Adrenal gland (tissue), 9 donors: ENCODE measurements at regions not wholly inside any gene's neighbourhood (a gene's known extent, or its start where the extent isn't known, plus 50 kb on each side); places are given as distances from the start of the nearest gene placed in this dataset.
A peak's percentile ranks its signal among the peaks of the same experiment; 100 is the strongest.

Experiments
- DNase-seq, 7 donors: peaks; one replicate each; pipeline ENCODE4 v3.0.0-alpha.2; 2019 to 2020
- H3K27ac ChIP-seq, 5 donors: fragments of 200-600 bp; sonication (generic) in 4 of 5; 1 replicate in 3 of 5; 2 replicates in 2 of 5; pipeline versions ENCODE4 v1.5.1 to v1.8.0; 2016 to 2020; ENCODE audit warnings: mild to moderate bottlenecking in 1 of 5
- H3K27me3 ChIP-seq: fragments of 200-600 bp; 2 replicates; pipeline ENCODE4 v1.8.0; 2021
- H3K36me3 ChIP-seq, 2 donors: fragments of 200-600 bp; replicated peaks in 1 of 2; 1 replicate in 1 of 2; 2 replicates in 1 of 2; pipeline versions ENCODE4 v1.5.1 to v1.8.0; 2018 to 2022
- H3K4me1 ChIP-seq, 2 donors: fragments of 200-600 bp; replicated peaks in 1 of 2; 1 replicate in 1 of 2; 2 replicates in 1 of 2; pipeline versions ENCODE4 v1.5.1 to v1.8.0; 2018 to 2021
- H3K4me3 ChIP-seq, 4 donors: fragments of 200-600 bp; sonication (generic) in 3 of 4; one replicate each; pipeline ENCODE4 v1.5.1; 2016 to 2018
- H3K9me3 ChIP-seq, 3 donors: fragments of 200-600 bp; sonication (generic) in 1 of 3; replicated peaks in 1 of 3; 1 replicate in 2 of 3; 2 replicates in 1 of 3; pipeline versions ENCODE4 v1.5.1 to v1.8.0; 2016 to 2021
- CTCF ChIP-seq, 6 experiments: fragments of 450-650 bp in 4 of 6; fragments of 200-600 bp in 2 of 6; sonication (generic) in 1 of 6; IDR thresholded peaks; 1 replicate in 5 of 6; 2 replicates in 1 of 6; pipeline versions ENCODE4 v1.5.1 to v1.8.0; 2016 to 2021; ENCODE audit warnings: antibody characterized with exemption in 6 of 6, mild to moderate bottlenecking in 2 of 6, moderate library complexity in 1 of 6
- POLR2A ChIP-seq, 2 donors: fragments of 450-650 bp; IDR thresholded peaks; one replicate each; pipeline ENCODE4 v1.6.1; 2017; ENCODE audit warnings: antibody characterized with exemption in 2 of 2, mild to moderate bottlenecking in 2 of 2, moderate library complexity in 1 of 2
- WGBS, 4 donors: extraction: QIAGEN DNeasy Blood & Tissue Kit in 2 of 4; methylation state at CpG; one replicate each; pipeline versions ENCODE4 v1.1.5 to v1.1.7; 2013 to 2017; 5-methylcytosine and 5-hydroxymethylcytosine counted together
- intact Hi-C, 2 donors: fragments of 100-400 bp; cut with DNase I; formaldehyde crosslinking; loops; one replicate each; pipeline versions ENCODE4 v1.14.1 to v1.15.0; 2022 to 2023
- donor health status: healthy with polysubstance abuse.
- donor health status: Bipolar disorder and iron deficiency.
- donor health status: DM: yes; HTN: yes; CAD: no.
- donor health status: DM: no; HTN: no; CAD: no.
- donor health status: DM: no; HTN: no; CAD: no.

- Histone ChIP-seq H3K9me3 (no peaks in the 10 kb centered on the region), H3K4me1 (no peaks in the 10 kb centered on the region), H3K27me3 (no peaks in the 10 kb centered on the region), H3K4me3 (no peak overlapping the region), H3K36me3 (no peaks in the 10 kb centered on the region), H3K27ac (no peak overlapping the region)
- DNase-seq = no peak
- intact Hi-C loops = no loop called here
- TF ChIP-seq POLR2A (IDR thresholded peaks at IDR 0.05) = no peak
- TF ChIP-seq CTCF (IDR thresholded peaks at IDR 0.05) = no peak
- WGBS, 4 donors = 52 to 81% (median 73%) methylated on average over 1 of the region's 1 CpG
Measured at GRCh38 chr17:63075969-63076368, 109.9 kb downstream of the TANC2 start.

GRCh38 chr17:63078707-63079106 is 112.7 kb downstream of the TANC2 start:
- no peak for DNase-seq

GRCh38 chr17:63082273-63082861 is 116.3 kb downstream of the TANC2 start:
- WGBS, 4 donors = 76 to 86% (median 82%) methylated on average over 2 of the region's 2 CpGs
- Histone ChIP-seq H3K36me3 (no peaks in the 10 kb centered on the region), H3K4me3 (no peak overlapping the region), H3K4me1 (no peaks in the 10 kb centered on the region), H3K9me3 (no peaks in the 10 kb centered on the region), H3K27me3 (no peaks in the 10 kb centered on the region), H3K27ac (no peak overlapping the region)
- no peak for DNase-seq
- TF ChIP-seq CTCF (IDR thresholded peaks at IDR 0.05) (peak in 5 of 6 experiments; percentile 26 to 61 (median 46)), POLR2A (IDR thresholded peaks at IDR 0.05) (no peak)
- intact Hi-C loops = loop anchor here (5.0 to 10.0 kb wide), 2 partner anchors 322 to 325 kb away; no protein-coding TSS in a partner anchor

More at GRCh38 chr17:63078707-63079106, 112.7 kb downstream of the TANC2 start:
- no peak overlapping the region for H3K4me3 ChIP-seq
- TF ChIP-seq POLR2A (IDR thresholded peaks at IDR 0.05) (no peak), CTCF (IDR thresholded peaks at IDR 0.05) (no peak)
- 82 to 85% (median 85%) methylated on average over 3 of the region's 3 CpGs for WGBS, 4 donors
- no peaks in the 10 kb centered on the region for H3K27me3 ChIP-seq
- H3K4me1 ChIP-seq = no peaks in the 10 kb centered on the region
- intact Hi-C loops = no loop called here
- no peaks in the 10 kb centered on the region for H3K9me3 ChIP-seq
- no peak overlapping the region for H3K27ac ChIP-seq
- H3K36me3 ChIP-seq = no peaks in the 10 kb centered on the region

GRCh38 chr17:63082952-63083351 is 116.9 kb downstream of the TANC2 start:
- TF ChIP-seq POLR2A (IDR thresholded peaks at IDR 0.05) (no peak), CTCF (IDR thresholded peaks at IDR 0.05) (no peak)
- no peaks in the 10 kb centered on the region for H3K36me3 ChIP-seq
- intact Hi-C loops = loop anchor here (5.0 to 10.0 kb wide), 2 partner anchors 322 to 324 kb away; no protein-coding TSS in a partner anchor
- no peak for DNase-seq
- no peaks in the 10 kb centered on the region for H3K27me3 ChIP-seq
- no peaks in the 10 kb centered on the region for H3K9me3 ChIP-seq
- no peaks in the 10 kb centered on the region for H3K4me1 ChIP-seq
- H3K4me3 ChIP-seq = no peak overlapping the region
- no peak overlapping the region for H3K27ac ChIP-seq
- 91 to 100% (median 97%) methylated on average over 1 of the region's 1 CpG for WGBS, 4 donors
